GM23248 (cell line): ENCODE measurements at regions not wholly inside any gene's neighbourhood (a gene's known extent, or its start where the extent isn't known, plus 50 kb on each side); places are given as distances from the start of the nearest gene placed in this dataset.
A peak's percentile ranks its signal among the peaks of the same experiment; 100 is the strongest.

Experiments used
- DNase-seq: peaks from one replicate; pipeline ENCODE4 v3.0.0-alpha.2; 2015
- H2AFZ ChIP-seq: fragments of 200-600 bp; sonication (generic); 2 replicates; pipeline ENCODE4 v1.6.1; 2016; ENCODE audit warnings: antibody characterized with exemption
- H3F3A ChIP-seq: fragments of 200-600 bp; sonication (generic); 2 replicates; pipeline ENCODE4 v1.6.1; 2016; ENCODE audit warnings: mild to moderate bottlenecking, antibody characterized with exemption, mixed run types; ENCODE audit not compliant: insufficient read depth
- H3K27ac ChIP-seq: fragments of 200-600 bp; sonication (generic); 2 replicates; pipeline ENCODE4 v1.5.1; 2016; ENCODE audit warnings: mild to moderate bottlenecking
- H3K27me3 ChIP-seq: fragments of 200-600 bp; sonication (generic); replicated peaks from 2 replicates; pipeline ENCODE4 v1.6.1; 2016; ENCODE audit warnings: mild to moderate bottlenecking; ENCODE audit not compliant: insufficient read depth
- H3K36me3 ChIP-seq: fragments of 200-600 bp; sonication (generic); 2 replicates; pipeline ENCODE4 v1.6.1; 2016; ENCODE audit warnings: low read depth, mild to moderate bottlenecking
- H3K4me1 ChIP-seq: fragments of 200-600 bp; sonication (generic); 2 replicates; pipeline ENCODE4 v1.6.1; 2016; ENCODE audit warnings: mild to moderate bottlenecking; ENCODE audit not compliant: insufficient read depth
- H3K4me2 ChIP-seq: fragments of 200-600 bp; sonication (generic); one replicate; pipeline ENCODE4 v1.6.1; 2016; ENCODE audit warnings: mild to moderate bottlenecking; ENCODE audit not compliant: unreplicated experiment
- H3K4me3 ChIP-seq: fragments of 200-600 bp; sonication (generic); 2 replicates; pipeline ENCODE4 v1.5.1; 2016; ENCODE audit warnings: mild to moderate bottlenecking
- H3K79me2 ChIP-seq: fragments of 200-600 bp; sonication (generic); 2 replicates; pipeline ENCODE4 v1.6.1; 2016; ENCODE audit warnings: mild to moderate bottlenecking; ENCODE audit not compliant: insufficient read depth
- H3K9ac ChIP-seq: fragments of 200-600 bp; sonication (generic); 2 replicates; pipeline ENCODE4 v1.6.1; 2016; ENCODE audit warnings: mild to moderate bottlenecking
- H3K9me2 ChIP-seq: fragments of 200-600 bp; sonication (generic); 2 replicates; pipeline ENCODE4 v1.6.1; 2016; ENCODE audit warnings: mixed run types, mild to moderate bottlenecking, moderate library complexity; ENCODE audit not compliant: insufficient read depth
- H3K9me3 ChIP-seq: fragments of 200-600 bp; sonication (generic); one replicate; pipeline ENCODE4 v1.6.1; 2017; ENCODE audit warnings: low read depth
- H4K20me1 ChIP-seq: fragments of 200-600 bp; sonication (generic); 2 replicates; pipeline ENCODE4 v1.6.0; 2016; ENCODE audit not compliant: insufficient read depth
- EZH2 ChIP-seq: fragments of 200-600 bp; sonication (generic); IDR thresholded peaks from 2 replicates; pipeline ENCODE4 v1.6.1; 2018; ENCODE audit warnings: antibody characterized with exemption, mild to moderate bottlenecking; ENCODE audit not compliant: insufficient read depth, poor library complexity, severe bottlenecking
- EZH2phosphoT487 ChIP-seq: fragments of 200-600 bp; sonication (generic); IDR thresholded peaks from 2 replicates; pipeline ENCODE4 v1.6.1; 2018; ENCODE audit warnings: antibody characterized with exemption, moderate library complexity, mild to moderate bottlenecking, low read depth; ENCODE audit not compliant: insufficient read depth
- WGBS, 2 experiments: methylation state at CpG; one replicate each; pipeline ENCODE4 v1.1.6; 2015 to 2017; ENCODE audit warnings: low lambda C conversion rate in 2 of 2, low coverage in 1 of 2; ENCODE audit errors: missing lambda C conversion rate in 2 of 2; 5-methylcytosine and 5-hydroxymethylcytosine counted together
- in situ Hi-C: fragments of 300-500 bp; cut with MboI; formaldehyde crosslinking; loops from 2 replicates; pipeline ENCODE4 v1.15.0; 2020

DNA sequence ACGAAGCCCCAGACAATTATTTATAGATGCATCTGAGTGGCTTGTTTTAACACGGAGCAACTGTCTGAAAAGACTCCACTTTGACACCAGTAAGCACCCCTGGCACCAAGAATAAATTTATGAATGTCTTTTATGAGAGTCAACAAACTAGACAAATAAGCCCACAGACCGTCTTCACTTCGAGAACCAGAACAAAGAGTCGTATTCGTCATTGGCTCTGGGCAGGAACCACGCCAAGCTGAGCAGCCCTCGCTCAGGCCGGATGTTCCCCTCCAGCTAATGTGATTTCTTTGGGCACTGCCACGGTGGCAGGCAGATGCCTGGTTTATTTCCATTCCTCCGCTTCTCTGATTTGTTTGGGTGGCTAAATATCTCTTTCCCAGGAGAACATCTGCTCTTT lies 91.9 kb upstream of the STC2 start:
- no peak overlapping the region for H3K27ac ChIP-seq
- H3K9ac ChIP-seq, result peak overlapping the region; percentile 33
- H3K4me1 ChIP-seq, result no peaks in the 10 kb centered on the region
- H3K4me2 ChIP-seq, result peak overlapping the region; percentile 7
- no peak overlapping the region for H3K4me3 ChIP-seq
- in situ Hi-C loops, result no loop called here
- H3K9me3 ChIP-seq, result no peaks in the 10 kb centered on the region
- no peak for TF ChIP-seq EZH2
- no peak for TF ChIP-seq EZH2phosphoT487
- H3K9me2 ChIP-seq, result no peaks in the 10 kb centered on the region
- DNase-seq, result peak; percentile 61
- H4K20me1 ChIP-seq, result no peaks in the 10 kb centered on the region
- H3F3A ChIP-seq, result no peaks in the 10 kb centered on the region
- no peaks in the 10 kb centered on the region for H3K36me3 ChIP-seq
- 16 to 17% methylated on average over 11 of the region's 11 CpGs for WGBS, 2 experiments
- no peaks in the 10 kb centered on the region for H3K27me3 ChIP-seq
- H3K79me2 ChIP-seq, result no peaks in the 10 kb centered on the region
- H2AFZ ChIP-seq, result peak overlapping the region; percentile 76

GRCh38 chr5:173413471-173413982 lies 85.3 kb upstream of the STC2 start:
- Histone ChIP-seq H3K9me3 (no peaks in the 10 kb centered on the region), H3K36me3 (no peaks in the 10 kb centered on the region), H4K20me1 (no peaks in the 10 kb centered on the region), H3F3A (no peaks in the 10 kb centered on the region), H3K4me3 (no peak overlapping the region), H2AFZ (no peak overlapping the region), H3K9ac (no peak overlapping the region), H3K27ac (no peak overlapping the region), H3K4me2 (no peak overlapping the region), H3K4me1 (no peaks in the 10 kb centered on the region), H3K79me2 (no peaks in the 10 kb centered on the region), H3K27me3 (no peaks in the 10 kb centered on the region), H3K9me2 (no peaks in the 10 kb centered on the region)
- DNase-seq, result no peak
- in situ Hi-C loops, result no loop called here
- no peak for TF ChIP-seq EZH2phosphoT487
- no peak for TF ChIP-seq EZH2
- WGBS, 2 experiments, result 81 to 84% methylated on average over 5 of the region's 5 CpGs

DNA sequence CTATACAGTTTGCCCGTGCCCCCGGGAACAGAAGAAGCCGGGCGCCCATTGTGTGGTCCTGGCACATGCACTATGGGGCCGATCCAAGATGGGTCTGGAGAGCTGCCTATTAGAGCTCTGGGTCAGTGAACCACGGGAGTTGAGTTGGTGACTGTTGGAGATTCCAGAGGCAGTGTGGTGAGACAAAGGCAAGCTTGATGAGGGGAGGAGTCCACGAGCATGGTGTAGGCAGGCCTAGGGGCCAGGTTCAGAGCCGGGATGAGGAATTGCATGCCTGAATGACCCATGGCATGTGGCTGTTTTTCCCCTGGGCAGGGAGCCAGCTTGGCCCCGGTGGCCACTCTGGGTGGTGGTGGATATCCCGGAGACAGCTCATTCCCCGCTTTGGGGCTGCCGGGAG lies 84.4 kb upstream of the STC2 start:
- Histone ChIP-seq H3K4me3 (no peak overlapping the region), H3K4me1 (no peaks in the 10 kb centered on the region), H3F3A (no peaks in the 10 kb centered on the region), H3K4me2 (no peak overlapping the region), H3K9me2 (no peaks in the 10 kb centered on the region), H3K79me2 (no peaks in the 10 kb centered on the region), H2AFZ (no peak overlapping the region), H3K27me3 (no peaks in the 10 kb centered on the region), H3K36me3 (no peaks in the 10 kb centered on the region), H3K27ac (no peak overlapping the region), H3K9ac (no peak overlapping the region), H3K9me3 (no peaks in the 10 kb centered on the region), H4K20me1 (no peaks in the 10 kb centered on the region)
- in situ Hi-C loops, result no loop called here
- 72 to 74% methylated on average over 12 of the region's 12 CpGs for WGBS, 2 experiments
- no peak for TF ChIP-seq EZH2phosphoT487
- TF ChIP-seq EZH2, result no peak
- no peak for DNase-seq

DNA sequence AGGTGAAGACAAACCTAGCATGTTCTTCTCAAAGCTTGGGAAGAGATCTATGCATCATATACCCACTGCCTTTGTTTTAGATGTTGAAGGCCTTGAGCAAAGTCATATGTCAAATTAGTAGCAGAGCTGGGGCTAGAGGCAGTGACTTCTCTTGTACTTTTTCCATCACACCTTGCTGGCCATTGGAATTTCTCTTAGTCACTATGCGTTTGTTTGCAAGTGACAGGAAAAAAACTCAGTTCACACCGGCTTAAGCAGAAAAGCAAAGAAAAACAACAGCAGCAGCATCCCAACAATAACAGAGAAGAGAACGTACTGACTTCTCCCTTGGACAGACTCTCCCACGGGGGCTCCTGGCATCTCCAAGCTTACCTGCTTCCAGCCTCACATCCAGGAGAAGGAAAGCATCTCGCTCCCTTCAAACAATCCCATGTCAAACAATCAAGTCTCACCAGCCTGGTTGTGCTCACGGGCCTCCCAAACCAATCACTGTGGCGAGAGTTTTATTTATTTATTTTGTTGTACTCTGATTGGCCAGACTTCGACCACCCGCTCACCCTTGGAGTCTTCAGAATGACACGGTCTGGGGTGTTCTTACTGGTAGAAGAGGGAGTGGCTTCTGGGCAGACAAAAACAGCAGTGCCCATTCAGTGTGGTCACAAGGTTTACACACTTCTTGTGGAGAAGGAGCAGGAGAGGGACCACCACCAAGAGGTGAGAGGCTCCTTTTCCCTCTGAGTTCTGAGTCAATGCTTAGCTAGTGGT lies 83.8 kb upstream of the STC2 start:
- in situ Hi-C loops, result no loop called here
- 74 to 77% methylated on average over 10 of the region's 10 CpGs for WGBS, 2 experiments
- Histone ChIP-seq H4K20me1 (no peaks in the 10 kb centered on the region), H3F3A (no peaks in the 10 kb centered on the region), H3K79me2 (no peaks in the 10 kb centered on the region), H3K9me3 (no peaks in the 10 kb centered on the region), H3K4me3 (no peak overlapping the region), H3K4me1 (no peaks in the 10 kb centered on the region), H3K9me2 (no peaks in the 10 kb centered on the region), H3K27ac (no peak overlapping the region), H2AFZ (no peak overlapping the region), H3K4me2 (no peak overlapping the region), H3K27me3 (no peaks in the 10 kb centered on the region), H3K9ac (no peak overlapping the region), H3K36me3 (no peaks in the 10 kb centered on the region)
- no peak for DNase-seq
- TF ChIP-seq EZH2 (no peak), EZH2phosphoT487 (no peak)
